OCI-LY3 (cell line): ENCODE measurements at regions not wholly inside any gene's neighbourhood (a gene's known extent, or its start where the extent isn't known, plus 50 kb on each side); places are given as distances from the start of the nearest gene placed in this dataset.
"Not testable (repeated sequence)": the region's sequence is repeated elsewhere in the genome, so short reads cannot be mapped to it uniquely, and the experiment has no call there.

Experiments used
- H2AFZ ChIP-seq: fragments of 200-600, 300-600 bp; shearing (Covaris generic); 2 replicates; pipeline ENCODE4 v1.6.0; 2014; ENCODE audit warnings: antibody characterized with exemption, low read depth, low read length
- H3K27ac ChIP-seq: fragments of 200-600, 300-600 bp; sonication (generic); 2 replicates; pipeline ENCODE4 v1.5.1; 2014; ENCODE audit warnings: mild to moderate bottlenecking, low read length, moderate library complexity, mixed read lengths
- H3K27me3 ChIP-seq: fragments of 200-600, 300-600 bp; sonication (generic); 2 replicates; pipeline ENCODE4 v1.6.1; 2014; ENCODE audit warnings: low read depth, low read length, mixed read lengths
- H3K36me3 ChIP-seq: fragments of 200-600, 300-600 bp; sonication (generic); replicated peaks from 2 replicates; pipeline ENCODE3; 2014; ENCODE audit warnings: low read depth, low read length, mixed read lengths
- H3K4me1 ChIP-seq: fragments of 300-600, 200-600 bp; sonication (generic); 2 replicates; pipeline ENCODE4 v1.6.1; 2014; ENCODE audit warnings: low read length, mixed read lengths
- H3K4me2 ChIP-seq: fragments of 200-600, 300-600 bp; sonication (generic); 2 replicates; pipeline ENCODE4 v1.6.1; 2014; ENCODE audit warnings: low read length, mixed read lengths
- H3K4me3 ChIP-seq: fragments of 300-600, 200-600 bp; sonication (generic); 2 replicates; pipeline ENCODE4 v1.5.1; 2014; ENCODE audit warnings: antibody characterized with exemption, mild to moderate bottlenecking, low read length, moderate library complexity
- H3K79me2 ChIP-seq: fragments of 300-600, 200-600 bp; shearing (Covaris generic); 2 replicates; pipeline ENCODE4 v1.6.1; 2014; ENCODE audit warnings: mild to moderate bottlenecking, low read length, mixed read lengths
- H3K9ac ChIP-seq: fragments of 300-600, 200-600 bp; shearing (Covaris generic); 2 replicates; pipeline ENCODE4 v1.6.0; 2014; ENCODE audit warnings: mild to moderate bottlenecking, low read length, moderate library complexity
- H3K9me3 ChIP-seq: fragments of 200-600, 300-600 bp; shearing (Covaris generic); 2 replicates; pipeline ENCODE4 v1.6.1; 2014; ENCODE audit warnings: low read length, mixed read lengths; ENCODE audit not compliant: insufficient read depth
- H4K20me1 ChIP-seq: fragments of 200-600, 300-600 bp; sonication (generic); 2 replicates; pipeline ENCODE4 v1.6.1; 2016; ENCODE audit warnings: low read length, mixed read lengths; ENCODE audit not compliant: insufficient read depth
- EZH2phosphoT487 ChIP-seq: fragments of 200-600 bp; shearing (Covaris generic); IDR thresholded peaks from 2 replicates; pipeline ENCODE4 v1.6.1; 2018; ENCODE audit warnings: antibody characterized with exemption, mixed run types, low read depth
- TF ChIP-seq, protein P1 (sequence below): fragments of 200-600, 300-600 bp; sonication (generic); IDR thresholded peaks from 2 replicates; pipeline ENCODE4 v1.5.1; 2014; ENCODE audit warnings: antibody characterized with exemption, low read length, low read depth

- Histone ChIP-seq H3K9ac (no peak overlapping the region), H3K79me2 (no peaks in the 10 kb centered on the region), H3K4me2 (no peak overlapping the region), H3K4me1 (no peaks in the 10 kb centered on the region), H3K4me3 (no peak overlapping the region), H3K36me3 (no peaks in the 10 kb centered on the region), H3K9me3 (no peaks in the 10 kb centered on the region), H3K27me3 (no peaks in the 10 kb centered on the region), H3K27ac (no peak overlapping the region), H4K20me1 (no peaks in the 10 kb centered on the region), H2AFZ (no peak overlapping the region)
- no peak for TF ChIP-seq EZH2phosphoT487
- TF ChIP-seq, protein P1, sequence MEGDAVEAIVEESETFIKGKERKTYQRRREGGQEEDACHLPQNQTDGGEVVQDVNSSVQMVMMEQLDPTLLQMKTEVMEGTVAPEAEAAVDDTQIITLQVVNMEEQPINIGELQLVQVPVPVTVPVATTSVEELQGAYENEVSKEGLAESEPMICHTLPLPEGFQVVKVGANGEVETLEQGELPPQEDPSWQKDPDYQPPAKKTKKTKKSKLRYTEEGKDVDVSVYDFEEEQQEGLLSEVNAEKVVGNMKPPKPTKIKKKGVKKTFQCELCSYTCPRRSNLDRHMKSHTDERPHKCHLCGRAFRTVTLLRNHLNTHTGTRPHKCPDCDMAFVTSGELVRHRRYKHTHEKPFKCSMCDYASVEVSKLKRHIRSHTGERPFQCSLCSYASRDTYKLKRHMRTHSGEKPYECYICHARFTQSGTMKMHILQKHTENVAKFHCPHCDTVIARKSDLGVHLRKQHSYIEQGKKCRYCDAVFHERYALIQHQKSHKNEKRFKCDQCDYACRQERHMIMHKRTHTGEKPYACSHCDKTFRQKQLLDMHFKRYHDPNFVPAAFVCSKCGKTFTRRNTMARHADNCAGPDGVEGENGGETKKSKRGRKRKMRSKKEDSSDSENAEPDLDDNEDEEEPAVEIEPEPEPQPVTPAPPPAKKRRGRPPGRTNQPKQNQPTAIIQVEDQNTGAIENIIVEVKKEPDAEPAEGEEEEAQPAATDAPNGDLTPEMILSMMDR: no peak
Measured at GRCh38 chr4:177494791-177495190, 52.6 kb upstream of the AGA start.

- not testable (repeated sequence) for H3K9me3 ChIP-seq, H4K20me1 ChIP-seq, H3K36me3 ChIP-seq, H3K27me3 ChIP-seq, H2AFZ ChIP-seq, H3K79me2 ChIP-seq, H3K4me2 ChIP-seq, H3K27ac ChIP-seq, H3K4me1 ChIP-seq, H3K4me3 ChIP-seq, H3K9ac ChIP-seq
Measured at GRCh38 chr4:177495626-177496025, 53.4 kb upstream of the AGA start.

- H3K4me2 ChIP-seq: no peak overlapping the region
- H3K4me3 ChIP-seq: no peak overlapping the region
- H2AFZ ChIP-seq: no peak overlapping the region
- no peaks in the 10 kb centered on the region for H3K79me2 ChIP-seq
- no peak overlapping the region for H3K27ac ChIP-seq
- no peaks in the 10 kb centered on the region for H3K36me3 ChIP-seq
- no peaks in the 10 kb centered on the region for H3K4me1 ChIP-seq
- no peaks in the 10 kb centered on the region for H3K27me3 ChIP-seq
- no peaks in the 10 kb centered on the region for H3K9me3 ChIP-seq
- TF ChIP-seq EZH2phosphoT487: no peak
- TF ChIP-seq, protein P1: no peak
- no peaks in the 10 kb centered on the region for H4K20me1 ChIP-seq
- no peak overlapping the region for H3K9ac ChIP-seq
Measured at GRCh38 chr4:177499537-177499936, 57.3 kb upstream of the AGA start.

DNA sequence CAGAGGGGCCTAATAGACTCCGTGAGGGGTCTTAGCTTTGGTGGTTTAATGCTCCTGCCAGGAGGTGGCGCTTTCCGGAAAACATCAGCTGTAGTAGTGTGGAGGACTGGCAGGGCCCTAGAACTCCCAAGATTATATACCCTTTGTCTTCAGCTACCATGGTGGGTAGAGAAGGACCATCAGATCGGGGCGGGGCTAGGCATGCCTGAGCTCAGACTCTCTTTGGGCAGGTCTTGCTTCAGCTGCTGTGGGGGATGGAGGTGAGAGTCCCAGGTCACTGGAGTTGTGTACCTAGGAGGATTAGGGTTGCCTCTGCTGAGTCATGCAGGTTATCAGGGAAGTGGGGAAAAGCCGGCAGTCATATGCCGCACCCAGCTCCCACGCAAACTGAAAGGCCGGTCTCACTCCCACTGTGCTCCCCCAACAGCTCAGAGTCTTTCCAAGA is 63.0 kb upstream of the AGA start:
- H3K4me2 ChIP-seq: no peak overlapping the region
- no peaks in the 10 kb centered on the region for H3K9me3 ChIP-seq
- H3K79me2 ChIP-seq: no peaks in the 10 kb centered on the region
- H3K4me3 ChIP-seq: no peak overlapping the region
- no peaks in the 10 kb centered on the region for H3K36me3 ChIP-seq
- no peak for TF ChIP-seq EZH2phosphoT487
- TF ChIP-seq, protein P1: no peak
- no peaks in the 10 kb centered on the region for H4K20me1 ChIP-seq
- H3K27me3 ChIP-seq: no peaks in the 10 kb centered on the region
- no peak overlapping the region for H3K9ac ChIP-seq
- no peak overlapping the region for H3K27ac ChIP-seq
- no peaks in the 10 kb centered on the region for H3K4me1 ChIP-seq
- H2AFZ ChIP-seq: no peak overlapping the region

DNA sequence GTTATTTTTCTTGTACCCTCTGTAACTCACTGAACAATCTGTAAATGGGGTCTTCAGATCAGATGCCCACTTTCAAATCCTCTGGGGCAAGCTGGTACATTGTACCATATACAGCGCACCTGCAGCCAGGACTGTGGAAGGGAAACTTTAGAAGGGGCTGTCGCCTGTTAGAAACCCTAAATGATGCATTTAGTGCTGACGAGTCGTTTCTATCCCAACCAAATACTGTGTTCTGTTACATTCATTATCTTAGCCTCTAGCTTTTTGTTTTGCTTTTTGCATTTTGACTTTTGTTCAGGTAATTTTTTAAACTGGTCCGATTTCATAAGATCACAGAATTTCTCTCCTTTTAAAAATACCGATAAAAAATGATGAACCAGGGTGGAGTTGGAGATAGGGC is 66.4 kb upstream of the AGA start:
- Histone ChIP-seq H3K27me3 (no peaks in the 10 kb centered on the region), H4K20me1 (no peaks in the 10 kb centered on the region), H3K27ac (no peak overlapping the region), H2AFZ (no peak overlapping the region), H3K9ac (no peak overlapping the region), H3K79me2 (no peaks in the 10 kb centered on the region), H3K9me3 (no peaks in the 10 kb centered on the region), H3K4me2 (no peak overlapping the region), H3K36me3 (no peaks in the 10 kb centered on the region), H3K4me3 (no peak overlapping the region), H3K4me1 (no peaks in the 10 kb centered on the region)
- TF ChIP-seq, protein P1: no peak
- TF ChIP-seq EZH2phosphoT487: no peak
